ENCODE measurements at regions not wholly inside any gene's neighbourhood (a gene's known extent, or its start where the extent isn't known, plus 50 kb on each side); places are given as distances from the start of the nearest gene placed in this dataset.

- H3K4me1 ChIP-seq: no peaks in the 10 kb centered on the region
- TF ChIP-seq, protein P1, sequence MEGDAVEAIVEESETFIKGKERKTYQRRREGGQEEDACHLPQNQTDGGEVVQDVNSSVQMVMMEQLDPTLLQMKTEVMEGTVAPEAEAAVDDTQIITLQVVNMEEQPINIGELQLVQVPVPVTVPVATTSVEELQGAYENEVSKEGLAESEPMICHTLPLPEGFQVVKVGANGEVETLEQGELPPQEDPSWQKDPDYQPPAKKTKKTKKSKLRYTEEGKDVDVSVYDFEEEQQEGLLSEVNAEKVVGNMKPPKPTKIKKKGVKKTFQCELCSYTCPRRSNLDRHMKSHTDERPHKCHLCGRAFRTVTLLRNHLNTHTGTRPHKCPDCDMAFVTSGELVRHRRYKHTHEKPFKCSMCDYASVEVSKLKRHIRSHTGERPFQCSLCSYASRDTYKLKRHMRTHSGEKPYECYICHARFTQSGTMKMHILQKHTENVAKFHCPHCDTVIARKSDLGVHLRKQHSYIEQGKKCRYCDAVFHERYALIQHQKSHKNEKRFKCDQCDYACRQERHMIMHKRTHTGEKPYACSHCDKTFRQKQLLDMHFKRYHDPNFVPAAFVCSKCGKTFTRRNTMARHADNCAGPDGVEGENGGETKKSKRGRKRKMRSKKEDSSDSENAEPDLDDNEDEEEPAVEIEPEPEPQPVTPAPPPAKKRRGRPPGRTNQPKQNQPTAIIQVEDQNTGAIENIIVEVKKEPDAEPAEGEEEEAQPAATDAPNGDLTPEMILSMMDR (IDR thresholded peaks at IDR 0.05): no peak
- no peaks in the 10 kb centered on the region for H3K9me3 ChIP-seq
- no peaks in the 10 kb centered on the region for H3K36me3 ChIP-seq
- intact Hi-C loops (cut with DNase I): no loop called here
- ATAC-seq (no peak), DNase-seq (no peak)
- no peak overlapping the region for H3K27ac ChIP-seq
- H3K27me3 ChIP-seq (ENCODE audit: low read depth): no peaks in the 10 kb centered on the region
- no peak overlapping the region for H3K4me3 ChIP-seq
Measured at GRCh38 chr3:181464033-181464694, 247.6 kb upstream of the SOX2 start.

GRCh38 chr3:181461381-181461780 lies 250.3 kb upstream of the SOX2 start:
- Histone ChIP-seq H3K36me3 (no peaks in the 10 kb centered on the region), H3K27ac (no peak overlapping the region), H3K4me1 (no peaks in the 10 kb centered on the region), H3K27me3 (ENCODE audit: low read depth) (no peaks in the 10 kb centered on the region), H3K9me3 (no peaks in the 10 kb centered on the region), H3K4me3 (no peak overlapping the region)
- intact Hi-C loops (cut with DNase I): no loop called here
- ATAC-seq (no peak), DNase-seq (no peak)
- TF ChIP-seq, protein P1 (IDR thresholded peaks at IDR 0.05): no peak

GRCh38 chr3:181459516-181459915 lies 252.2 kb upstream of the SOX2 start:
- Histone ChIP-seq H3K9me3 (no peaks in the 10 kb centered on the region), H3K27ac (no peak overlapping the region), H3K4me1 (no peaks in the 10 kb centered on the region), H3K27me3 (ENCODE audit: low read depth) (no peaks in the 10 kb centered on the region), H3K4me3 (no peak overlapping the region), H3K36me3 (no peaks in the 10 kb centered on the region)
- ATAC-seq (no peak), DNase-seq (no peak)
- TF ChIP-seq, protein P1 (IDR thresholded peaks at IDR 0.05): no peak
- intact Hi-C loops (cut with DNase I): no loop called here

DNA sequence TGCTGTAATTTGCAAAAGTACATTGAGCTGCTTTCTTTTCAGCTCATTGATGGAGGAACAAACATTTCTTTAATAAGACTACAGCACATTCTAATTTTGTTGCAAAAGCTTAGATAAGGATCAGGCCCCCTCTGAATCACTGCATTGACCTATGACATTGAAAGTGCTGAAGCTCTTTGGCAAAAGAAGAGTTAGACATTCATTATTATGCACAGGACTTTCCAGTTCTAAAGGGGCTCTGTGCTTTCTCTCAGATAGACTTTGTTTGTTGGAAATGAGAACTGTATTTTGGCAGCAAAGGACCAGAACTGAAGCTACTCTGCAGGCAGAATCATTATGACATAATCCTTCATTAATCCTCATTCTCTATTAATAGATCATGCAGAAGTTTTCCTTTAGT lies 252.9 kb upstream of the SOX2 start:
- DNase-seq (no peak), ATAC-seq (no peak)
- H3K9me3 ChIP-seq: no peaks in the 10 kb centered on the region
- H3K4me1 ChIP-seq: no peaks in the 10 kb centered on the region
- H3K36me3 ChIP-seq: no peaks in the 10 kb centered on the region
- no peak overlapping the region for H3K27ac ChIP-seq
- TF ChIP-seq, protein P1 (IDR thresholded peaks at IDR 0.05): no peak
- no peaks in the 10 kb centered on the region for H3K27me3 ChIP-seq (ENCODE audit: low read depth)
- intact Hi-C loops (cut with DNase I): no loop called here
- H3K4me3 ChIP-seq: no peak overlapping the region

GRCh38 chr3:181457756-181458155 lies 254.0 kb upstream of the SOX2 start:
- Histone ChIP-seq H3K4me3 (no peak overlapping the region), H3K9me3 (no peaks in the 10 kb centered on the region), H3K27ac (no peak overlapping the region), H3K36me3 (no peaks in the 10 kb centered on the region), H3K27me3 (ENCODE audit: low read depth) (no peaks in the 10 kb centered on the region), H3K4me1 (no peaks in the 10 kb centered on the region)
- intact Hi-C loops (cut with DNase I): no loop called here
- no peak for DNase-seq
- ATAC-seq: no peak
- TF ChIP-seq, protein P1 (IDR thresholded peaks at IDR 0.05): no peak
